GM13976 (cell line): ENCODE measurements at regions not wholly inside any gene's neighbourhood (a gene's known extent, or its start where the extent isn't known, plus 50 kb on each side); places are given as distances from the start of the nearest gene placed in this dataset.
"Not testable (repeated sequence)": the region's sequence is repeated elsewhere in the genome, so short reads cannot be mapped to it uniquely, and the experiment has no call there.

Source experiments
- DNase-seq: peaks from one replicate; pipeline ENCODE4 v3.0.0; 2012; ENCODE audit warnings: low spot score
- CTCF ChIP-seq: IDR thresholded peaks from 2 replicates; pipeline ENCODE4 v1.5.1; 2012; ENCODE audit warnings: borderline replicate concordance, mild to moderate bottlenecking; ENCODE audit not compliant: insufficient read depth; ENCODE audit errors: extremely low read depth, missing control alignments, control extremely low read depth
- in situ Hi-C: fragments of 300-500 bp; cut with MboI; formaldehyde crosslinking; loops from one replicate; pipeline ENCODE4 v1.12.0; 2022; ENCODE audit warnings: low sequenced_read_pairs, mixed read lengths, inconsistent platforms; ENCODE audit not compliant: unreplicated experiment

- in situ Hi-C loops, result no loop called here
- no peak for TF ChIP-seq CTCF
- no peak for DNase-seq
Observed at GRCh38 chr2:76008001-76008702, 297.4 kb upstream of the GCFC2 start.

GRCh38 chr2:76000425-76000824 is 289.7 kb upstream of the GCFC2 start:
- TF ChIP-seq CTCF, result no peak
- DNase-seq, result no peak
- in situ Hi-C loops, result no loop called here

GRCh38 chr2:75998451-75998850 is 287.7 kb upstream of the GCFC2 start:
- TF ChIP-seq CTCF, result no peak
- in situ Hi-C loops, result no loop called here

GRCh38 chr2:75994759-75995158 is 284.0 kb upstream of the GCFC2 start:
- no peak for DNase-seq
- no peak for TF ChIP-seq CTCF
- in situ Hi-C loops, result no loop called here

More at GRCh38 chr2:75998451-75998850, 287.7 kb upstream of the GCFC2 start:
- DNase-seq, result no peak

GRCh38 chr2:75988622-75989021 is 277.9 kb upstream of the GCFC2 start:
- in situ Hi-C loops, DNase-seq: not testable (repeated sequence)

GRCh38 chr2:75986617-75987016 is 275.9 kb upstream of the GCFC2 start:
- no peak for TF ChIP-seq CTCF
- no peak for DNase-seq
- in situ Hi-C loops, result no loop called here

GRCh38 chr2:75982719-75983118 is 272.0 kb upstream of the GCFC2 start:
- in situ Hi-C loops, result no loop called here
- DNase-seq, result no peak

More at GRCh38 chr2:75982719-75983118, 272.0 kb upstream of the GCFC2 start:
- no peak for TF ChIP-seq CTCF
